HFF-Myc (cell line): ENCODE measurements at regions not wholly inside any gene's neighbourhood (a gene's known extent, or its start where the extent isn't known, plus 50 kb on each side); places are given as distances from the start of the nearest gene placed in this dataset.

Experiments
- DNase-seq: peaks from one replicate; pipeline ENCODE4 v3.0.0-alpha.2; 2011; ENCODE audit warnings: low read depth; ENCODE audit errors: extremely low read depth
- H3K4me3 ChIP-seq: replicated peaks from 2 replicates; pipeline ENCODE4 v1.5.1; 2011; ENCODE audit warnings: low read depth, mild to moderate bottlenecking, control low read depth, low read length
- TF ChIP-seq, protein P1 (sequence below): IDR thresholded peaks from 2 replicates; pipeline ENCODE4 v1.5.1; 2012; ENCODE audit warnings: mild to moderate bottlenecking, low read depth, low read length, control low read depth; ENCODE audit errors: missing control alignments

DNA sequence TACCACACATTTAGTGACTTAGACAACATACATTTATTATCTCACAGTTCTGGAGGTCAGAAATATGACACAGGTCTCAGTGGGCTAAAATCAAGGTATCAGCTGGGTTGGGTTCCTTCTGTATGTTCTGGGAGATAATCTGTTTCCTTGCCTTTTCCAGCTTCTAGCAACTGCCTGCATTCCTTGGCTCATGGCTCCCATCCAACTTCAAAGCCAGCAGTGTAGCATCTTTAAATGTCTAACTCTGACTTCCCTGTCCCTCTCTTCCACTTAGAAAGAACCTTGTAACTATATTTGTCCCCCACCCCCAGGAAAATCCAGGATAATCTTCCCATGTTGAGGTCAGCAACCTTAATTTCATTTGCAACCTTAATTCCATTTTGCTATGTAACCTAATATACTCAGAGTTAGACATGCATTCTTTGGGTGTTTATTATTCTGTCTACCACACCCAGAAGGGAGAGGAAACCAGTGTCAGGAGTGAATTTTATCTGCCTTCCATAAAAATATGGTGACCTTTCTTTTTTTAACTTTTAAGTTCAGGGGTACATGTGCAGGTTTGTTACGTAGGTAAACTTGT, 57.3 kb upstream of the SMIM30 start:
- no peak for DNase-seq
- TF ChIP-seq, protein P1, sequence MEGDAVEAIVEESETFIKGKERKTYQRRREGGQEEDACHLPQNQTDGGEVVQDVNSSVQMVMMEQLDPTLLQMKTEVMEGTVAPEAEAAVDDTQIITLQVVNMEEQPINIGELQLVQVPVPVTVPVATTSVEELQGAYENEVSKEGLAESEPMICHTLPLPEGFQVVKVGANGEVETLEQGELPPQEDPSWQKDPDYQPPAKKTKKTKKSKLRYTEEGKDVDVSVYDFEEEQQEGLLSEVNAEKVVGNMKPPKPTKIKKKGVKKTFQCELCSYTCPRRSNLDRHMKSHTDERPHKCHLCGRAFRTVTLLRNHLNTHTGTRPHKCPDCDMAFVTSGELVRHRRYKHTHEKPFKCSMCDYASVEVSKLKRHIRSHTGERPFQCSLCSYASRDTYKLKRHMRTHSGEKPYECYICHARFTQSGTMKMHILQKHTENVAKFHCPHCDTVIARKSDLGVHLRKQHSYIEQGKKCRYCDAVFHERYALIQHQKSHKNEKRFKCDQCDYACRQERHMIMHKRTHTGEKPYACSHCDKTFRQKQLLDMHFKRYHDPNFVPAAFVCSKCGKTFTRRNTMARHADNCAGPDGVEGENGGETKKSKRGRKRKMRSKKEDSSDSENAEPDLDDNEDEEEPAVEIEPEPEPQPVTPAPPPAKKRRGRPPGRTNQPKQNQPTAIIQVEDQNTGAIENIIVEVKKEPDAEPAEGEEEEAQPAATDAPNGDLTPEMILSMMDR = no peak
- H3K4me3 ChIP-seq = no peak overlapping the region

DNA sequence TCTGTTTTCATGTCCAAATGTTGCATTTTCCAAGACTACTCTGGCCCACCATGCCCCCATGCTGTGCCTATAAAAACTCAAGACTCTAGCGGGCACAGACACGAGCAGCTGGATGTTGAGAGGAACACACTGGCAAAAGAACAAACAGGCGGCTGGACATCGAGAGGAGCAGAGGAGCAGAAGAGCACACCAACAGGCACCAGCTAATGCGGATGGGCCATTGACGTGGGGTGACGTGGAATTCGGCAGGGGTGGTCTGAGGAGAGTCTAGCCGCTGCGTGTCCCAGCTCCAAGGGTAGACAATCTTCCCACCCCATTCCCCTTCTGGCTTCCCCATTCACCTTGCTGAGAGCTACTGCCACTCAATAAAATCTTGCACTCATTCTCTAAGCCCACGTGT, 54.4 kb upstream of the SMIM30 start:
- TF ChIP-seq, protein P1 = no peak
- DNase-seq = no peak

DNA sequence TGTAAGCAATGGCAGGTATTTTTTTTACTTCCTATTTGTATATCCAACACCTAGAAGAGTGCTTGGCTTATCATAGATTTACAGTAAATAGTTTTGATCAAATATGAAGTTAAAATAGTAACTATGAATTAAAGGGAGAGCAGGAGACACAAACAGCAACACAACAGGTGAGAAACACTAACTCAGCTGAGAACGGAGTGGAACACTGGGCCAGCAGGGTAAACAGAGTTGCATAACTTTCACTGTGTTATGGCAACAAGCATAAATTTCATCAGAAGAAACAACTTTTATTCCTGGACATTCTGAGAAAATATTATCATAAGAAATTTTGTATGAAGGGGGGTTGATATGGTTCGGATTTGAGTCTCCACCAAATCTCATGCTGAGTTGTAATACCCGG, 52.2 kb upstream of the SMIM30 start:
- TF ChIP-seq, protein P1 = no peak
- no peak for DNase-seq
- no peak overlapping the region for H3K4me3 ChIP-seq

More for the DNA sequence above, 54.4 kb upstream of the SMIM30 start:
- no peak overlapping the region for H3K4me3 ChIP-seq
